ENCODE measurements at regions not wholly inside any gene's neighbourhood (a gene's known extent, or its start where the extent isn't known, plus 50 kb on each side); places are given as distances from the start of the nearest gene placed in this dataset.

DNA sequence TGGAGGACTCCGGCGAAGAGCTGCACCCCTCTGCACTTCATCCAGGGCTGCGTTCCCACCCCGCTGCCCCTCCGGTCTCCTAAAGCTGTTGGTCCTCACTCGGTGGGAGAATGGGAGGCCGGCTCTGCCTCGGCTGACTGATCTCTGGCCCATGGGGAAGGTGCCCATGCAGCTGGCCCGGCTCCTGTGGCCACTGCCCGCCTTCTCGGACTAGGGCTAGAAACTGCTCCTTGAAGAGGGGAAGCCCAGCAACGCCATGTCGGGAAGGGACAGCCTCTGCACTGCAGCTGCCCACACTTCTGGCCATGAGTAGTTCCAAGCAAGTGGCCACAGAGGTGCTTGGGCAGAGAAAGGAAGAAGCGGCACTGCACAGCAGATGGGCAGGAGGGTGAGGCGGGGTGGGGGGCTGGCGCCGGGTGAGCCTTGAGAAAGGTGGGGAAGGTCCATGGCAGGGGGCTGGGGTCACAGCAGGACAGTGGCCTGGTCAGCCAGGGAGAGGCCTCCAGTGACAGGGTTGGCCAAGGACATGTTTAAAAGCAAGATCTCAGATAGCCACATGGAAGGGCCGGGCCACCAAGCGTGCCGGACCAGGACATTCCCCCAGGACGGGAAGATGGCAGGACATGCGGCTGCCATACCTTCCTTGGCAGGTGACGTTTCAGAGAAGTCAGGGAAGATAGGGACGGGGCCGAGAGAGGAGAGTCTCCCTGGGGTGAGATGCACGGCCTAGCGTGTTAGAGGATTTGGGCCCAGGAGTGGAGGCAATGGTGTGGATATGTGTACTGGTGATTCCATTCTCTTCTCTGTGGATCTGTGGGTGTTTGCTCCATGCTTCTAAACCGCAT lies 158.8 kb upstream of the HDAC4 start:
- TF ChIP-seq, protein P1, sequence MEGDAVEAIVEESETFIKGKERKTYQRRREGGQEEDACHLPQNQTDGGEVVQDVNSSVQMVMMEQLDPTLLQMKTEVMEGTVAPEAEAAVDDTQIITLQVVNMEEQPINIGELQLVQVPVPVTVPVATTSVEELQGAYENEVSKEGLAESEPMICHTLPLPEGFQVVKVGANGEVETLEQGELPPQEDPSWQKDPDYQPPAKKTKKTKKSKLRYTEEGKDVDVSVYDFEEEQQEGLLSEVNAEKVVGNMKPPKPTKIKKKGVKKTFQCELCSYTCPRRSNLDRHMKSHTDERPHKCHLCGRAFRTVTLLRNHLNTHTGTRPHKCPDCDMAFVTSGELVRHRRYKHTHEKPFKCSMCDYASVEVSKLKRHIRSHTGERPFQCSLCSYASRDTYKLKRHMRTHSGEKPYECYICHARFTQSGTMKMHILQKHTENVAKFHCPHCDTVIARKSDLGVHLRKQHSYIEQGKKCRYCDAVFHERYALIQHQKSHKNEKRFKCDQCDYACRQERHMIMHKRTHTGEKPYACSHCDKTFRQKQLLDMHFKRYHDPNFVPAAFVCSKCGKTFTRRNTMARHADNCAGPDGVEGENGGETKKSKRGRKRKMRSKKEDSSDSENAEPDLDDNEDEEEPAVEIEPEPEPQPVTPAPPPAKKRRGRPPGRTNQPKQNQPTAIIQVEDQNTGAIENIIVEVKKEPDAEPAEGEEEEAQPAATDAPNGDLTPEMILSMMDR (IDR thresholded peaks at IDR 0.05; ENCODE audit: low read length), result no peak
- no peak for TF ChIP-seq EZH2 (IDR thresholded peaks at IDR 0.05; ENCODE audit: borderline replicate concordance, low read length)

Data from OCI-LY1 (cell line).